Fibroblast of the aortic adventitia (primary cell): ENCODE measurements at regions not wholly inside any gene's neighbourhood (a gene's known extent, or its start where the extent isn't known, plus 50 kb on each side); places are given as distances from the start of the nearest gene placed in this dataset.

Experiments
- DNase-seq: peaks from one replicate; pipeline ENCODE4 v3.0.0-alpha.2; 2010; ENCODE audit warnings: low read depth
- H3K4me3 ChIP-seq: 2 replicates; pipeline ENCODE4 v1.5.1; 2011; ENCODE audit warnings: low read depth, mild to moderate bottlenecking, control low read depth, low read length, moderate library complexity
- TF ChIP-seq, protein P1 (sequence below): IDR thresholded peaks from 2 replicates; pipeline ENCODE4 v1.5.1; 2011; ENCODE audit warnings: mild to moderate bottlenecking, low read length, control low read depth, inconsistent platforms; ENCODE audit not compliant: insufficient read depth

DNA sequence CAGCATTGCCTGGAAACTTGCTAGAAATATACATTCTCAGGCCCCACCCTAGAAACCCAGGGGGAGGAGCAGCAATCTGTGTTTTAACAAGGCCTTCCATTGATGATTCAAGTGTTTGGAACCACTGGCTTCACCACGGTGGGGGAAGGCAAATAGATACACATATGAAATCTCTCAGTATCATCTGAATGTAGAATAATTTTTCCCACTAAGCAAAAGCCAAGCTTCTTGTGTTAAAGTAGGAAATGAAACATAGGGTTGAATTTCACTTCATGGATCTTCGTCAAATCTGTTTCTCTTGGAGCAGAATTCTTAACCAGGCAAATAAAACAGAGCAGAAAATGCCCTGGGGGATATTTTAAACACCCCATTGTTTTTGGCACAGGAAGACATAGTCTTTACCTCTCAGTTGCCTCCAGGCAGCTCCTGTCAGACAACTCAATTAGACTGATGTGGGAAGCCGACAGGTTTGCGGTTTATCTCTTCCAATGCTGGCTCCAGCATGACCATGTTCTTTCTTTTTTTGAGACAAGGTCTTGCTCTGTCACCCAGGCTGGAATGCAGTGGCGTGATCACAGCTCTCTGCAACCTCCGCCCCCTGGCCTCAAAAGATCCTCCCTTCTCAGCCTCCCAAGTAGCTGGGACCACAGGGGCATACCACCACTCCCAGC, 213.0 kb downstream of the FOXO1 start:
- TF ChIP-seq, protein P1, sequence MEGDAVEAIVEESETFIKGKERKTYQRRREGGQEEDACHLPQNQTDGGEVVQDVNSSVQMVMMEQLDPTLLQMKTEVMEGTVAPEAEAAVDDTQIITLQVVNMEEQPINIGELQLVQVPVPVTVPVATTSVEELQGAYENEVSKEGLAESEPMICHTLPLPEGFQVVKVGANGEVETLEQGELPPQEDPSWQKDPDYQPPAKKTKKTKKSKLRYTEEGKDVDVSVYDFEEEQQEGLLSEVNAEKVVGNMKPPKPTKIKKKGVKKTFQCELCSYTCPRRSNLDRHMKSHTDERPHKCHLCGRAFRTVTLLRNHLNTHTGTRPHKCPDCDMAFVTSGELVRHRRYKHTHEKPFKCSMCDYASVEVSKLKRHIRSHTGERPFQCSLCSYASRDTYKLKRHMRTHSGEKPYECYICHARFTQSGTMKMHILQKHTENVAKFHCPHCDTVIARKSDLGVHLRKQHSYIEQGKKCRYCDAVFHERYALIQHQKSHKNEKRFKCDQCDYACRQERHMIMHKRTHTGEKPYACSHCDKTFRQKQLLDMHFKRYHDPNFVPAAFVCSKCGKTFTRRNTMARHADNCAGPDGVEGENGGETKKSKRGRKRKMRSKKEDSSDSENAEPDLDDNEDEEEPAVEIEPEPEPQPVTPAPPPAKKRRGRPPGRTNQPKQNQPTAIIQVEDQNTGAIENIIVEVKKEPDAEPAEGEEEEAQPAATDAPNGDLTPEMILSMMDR, result no peak
- peak; percentile 49 for DNase-seq
- H3K4me3 ChIP-seq, result no peak overlapping the region

DNA sequence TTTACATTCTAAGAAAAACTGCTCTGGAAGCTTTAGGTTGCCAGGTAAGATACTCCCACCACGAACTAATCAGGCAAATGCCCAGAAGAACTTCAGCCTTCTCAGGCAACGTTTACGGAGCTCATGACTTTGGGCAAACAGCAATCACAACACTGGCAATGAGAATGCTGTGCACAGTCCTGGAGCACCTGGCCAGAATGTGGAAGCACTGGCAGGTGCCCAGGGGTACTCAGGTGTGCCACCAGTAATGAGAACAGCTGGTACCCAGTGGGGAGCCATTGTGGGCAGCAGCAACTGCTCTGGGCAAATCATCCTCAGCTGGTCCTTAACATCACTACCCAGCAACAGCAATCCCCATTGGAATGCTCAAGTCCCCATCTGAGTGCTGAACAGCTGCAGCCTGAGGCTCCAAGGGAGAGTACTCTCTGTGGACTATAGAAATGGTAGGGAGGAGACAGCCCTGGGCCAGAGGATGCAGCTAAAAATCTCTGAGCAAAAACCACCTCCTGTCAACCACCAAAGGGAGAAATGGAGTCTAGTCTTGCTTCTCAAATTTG, 210.0 kb downstream of the FOXO1 start:
- H3K4me3 ChIP-seq, result no peak overlapping the region
- no peak for DNase-seq
- TF ChIP-seq, protein P1, result no peak

DNA sequence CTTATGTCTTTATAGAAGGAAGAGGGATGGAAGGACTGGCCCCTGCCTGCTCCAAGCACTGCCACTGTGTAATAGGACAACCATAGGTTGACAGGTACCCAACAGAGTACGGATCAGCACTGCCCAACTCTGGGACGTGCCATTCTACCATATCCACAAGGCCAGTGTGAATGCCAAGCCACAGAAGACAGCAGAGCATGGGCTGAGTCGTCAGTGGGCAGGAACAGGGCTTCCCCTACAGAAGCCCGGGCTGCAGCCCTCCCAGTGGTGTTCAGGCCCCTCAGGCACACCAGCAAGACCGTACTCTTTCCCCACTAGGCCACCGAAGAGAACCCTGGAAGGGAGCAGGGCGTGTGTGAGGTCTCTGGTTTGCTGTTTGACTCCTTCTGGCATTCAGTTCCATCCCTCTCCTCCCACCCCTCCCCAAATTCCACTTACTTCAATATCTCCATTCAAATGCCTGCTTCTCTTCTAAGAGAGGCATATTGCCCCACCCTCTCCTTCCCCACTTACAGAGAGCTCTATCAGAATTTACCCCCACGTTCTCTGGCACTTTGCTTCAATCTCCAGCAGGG, 209.4 kb downstream of the FOXO1 start:
- no peak overlapping the region for H3K4me3 ChIP-seq
- TF ChIP-seq, protein P1, result no peak
- DNase-seq, result no peak

DNA sequence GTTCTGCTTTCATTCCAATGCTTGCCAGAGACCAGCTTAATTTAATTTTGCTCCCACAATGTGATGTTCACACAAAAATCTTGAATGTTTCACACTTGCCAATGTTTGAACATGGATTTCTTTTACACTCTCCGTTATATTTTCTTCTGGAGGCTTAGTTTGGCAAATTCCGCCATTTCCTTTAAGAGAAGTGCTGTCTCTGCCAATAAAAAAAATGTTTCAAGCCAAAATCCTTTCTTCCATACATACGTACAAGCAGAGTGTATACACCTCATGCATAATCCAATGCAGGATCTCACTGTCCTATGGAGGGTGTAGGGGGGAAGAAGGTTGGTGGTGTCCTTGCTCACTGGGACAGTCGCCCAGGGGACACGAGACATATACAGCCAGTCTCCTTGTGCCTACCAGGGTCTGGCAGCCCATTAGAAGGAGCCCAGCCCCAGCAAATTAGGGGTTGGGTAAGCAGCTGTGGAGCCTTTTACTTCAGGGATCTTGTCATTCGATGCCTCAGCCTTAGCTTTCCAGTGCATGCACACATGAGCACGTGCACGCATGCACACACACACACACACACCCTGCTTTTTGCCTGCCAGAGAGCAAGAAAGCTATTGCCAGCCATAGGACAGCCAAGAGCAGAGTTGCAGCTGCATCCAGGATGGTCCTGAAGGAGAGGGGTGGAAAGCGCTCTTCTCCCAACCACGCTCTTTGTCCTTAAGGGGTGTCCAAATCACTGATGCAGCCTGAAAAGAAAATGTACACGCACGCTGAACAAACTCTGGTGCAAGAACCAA, 208.3 kb downstream of the FOXO1 start:
- no peak overlapping the region for H3K4me3 ChIP-seq
- no peak for DNase-seq
- TF ChIP-seq, protein P1, result no peak

DNA sequence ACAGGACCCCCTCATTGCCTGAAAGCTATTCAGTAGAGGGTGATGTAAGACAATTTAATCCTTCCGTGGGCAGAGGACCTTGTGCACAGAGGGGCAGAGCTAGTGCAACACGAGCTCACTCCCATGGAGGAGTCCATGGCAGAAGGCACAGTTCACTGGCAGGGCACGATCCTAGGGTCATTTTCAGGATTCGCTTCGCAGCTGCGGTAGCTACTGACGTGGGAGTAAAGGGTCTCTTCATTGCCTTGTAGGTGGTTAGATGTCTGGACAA, 207.8 kb downstream of the FOXO1 start:
- TF ChIP-seq, protein P1, result no peak
- DNase-seq, result no peak

DNA sequence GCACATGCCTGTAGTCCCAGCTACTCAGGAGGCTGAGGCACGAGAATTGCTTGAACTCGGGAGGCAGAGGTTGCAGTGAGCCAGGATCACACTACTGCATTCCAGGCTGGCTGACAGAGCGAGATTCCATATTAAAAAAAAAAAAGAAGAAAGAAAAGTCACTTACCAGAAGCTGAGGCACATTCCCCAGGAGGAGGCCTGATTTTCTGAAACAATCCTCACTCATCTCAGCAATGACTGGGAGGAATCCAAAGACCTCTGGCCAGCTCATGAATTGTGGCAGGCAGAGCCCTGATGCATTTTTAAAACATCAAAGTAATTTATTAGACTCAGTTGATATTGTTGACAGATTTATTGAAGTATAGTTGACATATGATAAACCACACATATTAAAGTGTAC, 206.3 kb downstream of the FOXO1 start:
- peak; percentile 53 for DNase-seq
- TF ChIP-seq, protein P1, result no peak

More for the DNA sequence above, 207.8 kb downstream of the FOXO1 start:
- no peak overlapping the region for H3K4me3 ChIP-seq

More for the DNA sequence above, 206.3 kb downstream of the FOXO1 start:
- H3K4me3 ChIP-seq, result no peak overlapping the region
